ENCODE measurements at regions not wholly inside any gene's neighbourhood (a gene's known extent, or its start where the extent isn't known, plus 50 kb on each side); places are given as distances from the start of the nearest gene placed in this dataset.

- WGBS (ENCODE audit: insufficient coverage): no CpG with 5 or more reads among the region's 2 CpGs
- Mint-ChIP-seq H3K9me3 (ENCODE audit: insufficient read depth) (no peaks in the 10 kb centered on the region), H3K27ac (no peak overlapping the region), H3K27me3 (no peaks in the 10 kb centered on the region), H3K4me3 (no peak overlapping the region), H3K4me1 (no peaks in the 10 kb centered on the region)
- DNase-seq (no peak), ATAC-seq (ENCODE audit: low read depth) (no peak)
- ChIA-PET CTCF (no interaction called here), POLR2A (no interaction called here)
- no peaks in the 10 kb centered on the region for H3K36me3 ChIP-seq (replicated peaks in 1 of 2; ENCODE audit: control extremely low read depth in 1 of 2, control insufficient read depth in 1 of 2, extremely low read depth in 1 of 2, insufficient read depth in 2 of 2, low read length in 1 of 2)
- peaks cover 0 to 3% (median 0%) of the 10 kb centered on the region in 3 donors for H3K9me3 ChIP-seq (ENCODE audit: control extremely low read depth in 1 of 3, control insufficient read depth in 2 of 3, insufficient read depth in 1 of 3, low read length in 2 of 3)
- H3K27ac ChIP-seq (ENCODE audit: low read length in 2 of 2): no peak overlapping the region
- no peak overlapping the region for H3K4me2 ChIP-seq (replicated peaks; ENCODE audit: low read depth, low read length, poor library complexity, severe bottlenecking)
- no peaks in the 10 kb centered on the region for H3K79me2 ChIP-seq (ENCODE audit: control insufficient read depth, insufficient read depth, low read length)
- H3K4me1 ChIP-seq (ENCODE audit: control insufficient read depth in 2 of 2, insufficient read depth in 2 of 2, low read length in 2 of 2): no peaks in the 10 kb centered on the region
- intact Hi-C loops (cut with micrococcal nuclease): no loop called here
- no peaks in the 10 kb centered on the region for H4K20me1 ChIP-seq (ENCODE audit: control insufficient read depth, insufficient read depth, low read length, poor library complexity, severe bottlenecking)
- no peak overlapping the region for H2AFZ ChIP-seq (ENCODE audit: insufficient read depth, low read depth, low read length, poor library complexity, severe bottlenecking)
- H3K4me3 ChIP-seq (ENCODE audit: control extremely low read depth in 1 of 5, extremely low read depth in 1 of 5, insufficient read depth in 1 of 5, low read depth in 2 of 5, low read length in 4 of 5): no peak overlapping the region
- TF ChIP-seq, protein P1, sequence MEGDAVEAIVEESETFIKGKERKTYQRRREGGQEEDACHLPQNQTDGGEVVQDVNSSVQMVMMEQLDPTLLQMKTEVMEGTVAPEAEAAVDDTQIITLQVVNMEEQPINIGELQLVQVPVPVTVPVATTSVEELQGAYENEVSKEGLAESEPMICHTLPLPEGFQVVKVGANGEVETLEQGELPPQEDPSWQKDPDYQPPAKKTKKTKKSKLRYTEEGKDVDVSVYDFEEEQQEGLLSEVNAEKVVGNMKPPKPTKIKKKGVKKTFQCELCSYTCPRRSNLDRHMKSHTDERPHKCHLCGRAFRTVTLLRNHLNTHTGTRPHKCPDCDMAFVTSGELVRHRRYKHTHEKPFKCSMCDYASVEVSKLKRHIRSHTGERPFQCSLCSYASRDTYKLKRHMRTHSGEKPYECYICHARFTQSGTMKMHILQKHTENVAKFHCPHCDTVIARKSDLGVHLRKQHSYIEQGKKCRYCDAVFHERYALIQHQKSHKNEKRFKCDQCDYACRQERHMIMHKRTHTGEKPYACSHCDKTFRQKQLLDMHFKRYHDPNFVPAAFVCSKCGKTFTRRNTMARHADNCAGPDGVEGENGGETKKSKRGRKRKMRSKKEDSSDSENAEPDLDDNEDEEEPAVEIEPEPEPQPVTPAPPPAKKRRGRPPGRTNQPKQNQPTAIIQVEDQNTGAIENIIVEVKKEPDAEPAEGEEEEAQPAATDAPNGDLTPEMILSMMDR (IDR thresholded peaks at IDR 0.05): no peak
- TF ChIP-seq EZH2 (IDR thresholded peaks at IDR 0.05; ENCODE audit: borderline replicate concordance, insufficient read depth, low read depth, low read length, poor library complexity, severe bottlenecking): no peak
- no peaks in the 10 kb centered on the region for H3K27me3 ChIP-seq (replicated peaks in 1 of 4; ENCODE audit: control extremely low read depth in 1 of 4, control insufficient read depth in 3 of 4, insufficient read depth in 4 of 4, low read length in 3 of 4)
- H3K9ac ChIP-seq (ENCODE audit: low read length): no peak overlapping the region
These were observed 277.3 kb upstream of the FAT3 start for GRCh38 chr11:91947215-91947820.

- ChIA-PET CTCF (no interaction called here), POLR2A (no interaction called here)
- WGBS (ENCODE audit: insufficient coverage): 57% methylated on average over 1 of the region's 1 CpG
- H3K9ac ChIP-seq (ENCODE audit: low read length): no peak overlapping the region
- H4K20me1 ChIP-seq (ENCODE audit: control insufficient read depth, insufficient read depth, low read length, poor library complexity, severe bottlenecking): no peaks in the 10 kb centered on the region
- no peaks in the 10 kb centered on the region for H3K4me1 ChIP-seq (ENCODE audit: control insufficient read depth in 2 of 2, insufficient read depth in 2 of 2, low read length in 2 of 2)
- H3K9me3 ChIP-seq (ENCODE audit: control extremely low read depth in 1 of 3, control insufficient read depth in 2 of 3, insufficient read depth in 1 of 3, low read length in 2 of 3): no peaks in the 10 kb centered on the region
- no peak overlapping the region for H2AFZ ChIP-seq (ENCODE audit: insufficient read depth, low read depth, low read length, poor library complexity, severe bottlenecking)
- no peaks in the 10 kb centered on the region for H3K79me2 ChIP-seq (ENCODE audit: control insufficient read depth, insufficient read depth, low read length)
- no peak overlapping the region for H3K4me3 ChIP-seq (ENCODE audit: control extremely low read depth in 1 of 5, extremely low read depth in 1 of 5, insufficient read depth in 1 of 5, low read depth in 2 of 5, low read length in 4 of 5)
- Mint-ChIP-seq H3K4me1 (no peaks in the 10 kb centered on the region), H3K27me3 (no peaks in the 10 kb centered on the region), H3K27ac (no peak overlapping the region), H3K9me3 (ENCODE audit: insufficient read depth) (no peaks in the 10 kb centered on the region), H3K4me3 (no peak overlapping the region)
- DNase-seq (no peak), ATAC-seq (ENCODE audit: low read depth) (no peak)
- TF ChIP-seq, protein P1 (IDR thresholded peaks at IDR 0.05): no peak
- TF ChIP-seq EZH2 (IDR thresholded peaks at IDR 0.05; ENCODE audit: borderline replicate concordance, insufficient read depth, low read depth, low read length, poor library complexity, severe bottlenecking): no peak
- no peaks in the 10 kb centered on the region for H3K27me3 ChIP-seq (replicated peaks in 1 of 4; ENCODE audit: control extremely low read depth in 1 of 4, control insufficient read depth in 3 of 4, insufficient read depth in 4 of 4, low read length in 3 of 4)
- H3K4me2 ChIP-seq (replicated peaks; ENCODE audit: low read depth, low read length, poor library complexity, severe bottlenecking): no peak overlapping the region
- intact Hi-C loops (cut with micrococcal nuclease): no loop called here
- H3K27ac ChIP-seq (ENCODE audit: low read length in 2 of 2): no peak overlapping the region
- no peaks in the 10 kb centered on the region for H3K36me3 ChIP-seq (replicated peaks in 1 of 2; ENCODE audit: control extremely low read depth in 1 of 2, control insufficient read depth in 1 of 2, extremely low read depth in 1 of 2, insufficient read depth in 2 of 2, low read length in 1 of 2)
These were observed 278.1 kb upstream of the FAT3 start for GRCh38 chr11:91946397-91946951.
